SK-N-MC (cell line): ENCODE measurements at regions not wholly inside any gene's neighbourhood (a gene's known extent, or its start where the extent isn't known, plus 50 kb on each side); places are given as distances from the start of the nearest gene placed in this dataset.
"Not testable (repeated sequence)": the region's sequence is repeated elsewhere in the genome, so short reads cannot be mapped to it uniquely, and the experiment has no call there.

Source experiments
- DNase-seq: peaks from one replicate; pipeline ENCODE4 v3.0.0-alpha.2; 2011; ENCODE audit warnings: low read depth, low spot score
- H3K27ac ChIP-seq: fragments of 200-600 bp; sonication (generic); 2 replicates; pipeline ENCODE4 v1.5.1; 2016; ENCODE audit warnings: mixed run types
- H3K36me3 ChIP-seq: fragments of 200-600 bp; sonication (generic); 2 replicates; pipeline ENCODE4 v1.6.1; 2017; ENCODE audit warnings: antibody characterized with exemption, low read length, mixed read lengths; ENCODE audit not compliant: insufficient read depth
- H3K4me3 ChIP-seq: fragments of 200-600 bp; sonication (generic); 2 replicates; pipeline ENCODE4 v1.5.1; 2016
- H3K9ac ChIP-seq: fragments of 200-600 bp; sonication (generic); 2 replicates; pipeline ENCODE4 v1.8.0; 2017; ENCODE audit warnings: mixed run types, mixed read lengths; ENCODE audit not compliant: insufficient read length
- H3K9me3 ChIP-seq: fragments of 200-600 bp; sonication (generic); 2 replicates; pipeline ENCODE4 v1.6.1; 2017; ENCODE audit warnings: low read depth, mild to moderate bottlenecking, antibody characterized with exemption, low read length, moderate library complexity, mixed read lengths
- EZH2 ChIP-seq: fragments of 200-600 bp; sonication (generic); IDR thresholded peaks from one replicate; pipeline ENCODE4 v1.6.1; 2017; ENCODE audit warnings: antibody characterized with exemption
- FOXP2 ChIP-seq: optimal IDR thresholded peaks from 2 replicates; pipeline ENCODE3; 2011; ENCODE audit warnings: mild to moderate bottlenecking, moderate library complexity; ENCODE audit not compliant: insufficient read depth; ENCODE audit errors: extremely low read length, control extremely low read depth
- POLR2AphosphoS5 ChIP-seq: IDR thresholded peaks from 2 replicates; pipeline ENCODE4 v1.6.1; 2012; ENCODE audit warnings: mild to moderate bottlenecking, low read depth, low read length, borderline replicate concordance

- no peak overlapping the region for H3K4me3 ChIP-seq
- TF ChIP-seq EZH2 (no peak), POLR2AphosphoS5 (no peak), FOXP2 (no peak)
- H3K9ac ChIP-seq = no peak overlapping the region
- no peak overlapping the region for H3K27ac ChIP-seq
- H3K36me3 ChIP-seq = no peaks in the 10 kb centered on the region
- no peak for DNase-seq
- no peaks in the 10 kb centered on the region for H3K9me3 ChIP-seq
These were observed 54.0 kb upstream of the HECW1 start for GRCh38 chr7:43058271-43059066.

GRCh38 chr7:43059067-43059600, 53.3 kb upstream of the HECW1 start:
- H3K4me3 ChIP-seq, H3K9me3 ChIP-seq, H3K27ac ChIP-seq, H3K9ac ChIP-seq, H3K36me3 ChIP-seq, DNase-seq: not testable (repeated sequence)
